HL-60/S4 (cell line): ENCODE measurements at regions not wholly inside any gene's neighbourhood (a gene's known extent, or its start where the extent isn't known, plus 50 kb on each side); places are given as distances from the start of the nearest gene placed in this dataset.
"Not testable (repeated sequence)": the region's sequence is repeated elsewhere in the genome, so short reads cannot be mapped to it uniquely, and the experiment has no call there.

Experiments used
- in situ Hi-C: fragments of 300-500 bp; cut with MboI; formaldehyde crosslinking; loops from 2 replicates; pipeline ENCODE4 v1.14.3; 2022; ENCODE audit warnings: low sequenced_read_pairs

DNA sequence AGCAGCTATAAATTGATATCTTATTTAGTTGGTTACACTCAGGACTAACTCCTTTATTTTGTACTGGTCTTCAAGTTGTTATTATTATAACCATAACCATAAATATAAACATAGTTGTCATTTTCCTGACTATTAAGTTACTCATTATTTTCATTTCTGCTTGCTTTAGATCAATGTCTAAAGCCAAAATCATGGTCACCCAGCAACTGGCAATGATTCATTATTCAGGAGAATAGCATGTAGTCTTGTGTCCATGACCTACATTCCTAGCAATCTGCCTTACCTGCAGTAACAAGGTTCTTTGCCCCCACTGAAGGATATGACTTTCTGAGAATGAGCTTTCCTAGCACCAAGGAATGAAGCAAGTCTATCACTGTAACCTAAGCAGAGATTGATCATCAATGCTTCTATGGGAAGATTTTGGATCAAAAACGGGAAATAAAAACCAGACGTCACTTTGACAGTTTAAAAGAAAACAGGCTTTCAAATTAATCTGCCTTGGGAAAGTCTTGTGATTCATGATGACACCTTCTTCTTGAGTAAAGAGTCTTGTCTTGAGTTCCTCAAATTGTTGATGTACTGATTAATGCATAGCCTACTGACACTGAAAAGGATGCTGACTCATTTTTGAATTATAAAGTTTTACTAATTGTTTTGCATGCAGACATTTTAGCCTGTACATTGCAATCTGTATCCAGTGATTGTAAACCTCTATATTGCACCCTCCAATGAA is 203.3 kb upstream of the IVNS1ABP start:
- in situ Hi-C loops, result no loop called here

DNA sequence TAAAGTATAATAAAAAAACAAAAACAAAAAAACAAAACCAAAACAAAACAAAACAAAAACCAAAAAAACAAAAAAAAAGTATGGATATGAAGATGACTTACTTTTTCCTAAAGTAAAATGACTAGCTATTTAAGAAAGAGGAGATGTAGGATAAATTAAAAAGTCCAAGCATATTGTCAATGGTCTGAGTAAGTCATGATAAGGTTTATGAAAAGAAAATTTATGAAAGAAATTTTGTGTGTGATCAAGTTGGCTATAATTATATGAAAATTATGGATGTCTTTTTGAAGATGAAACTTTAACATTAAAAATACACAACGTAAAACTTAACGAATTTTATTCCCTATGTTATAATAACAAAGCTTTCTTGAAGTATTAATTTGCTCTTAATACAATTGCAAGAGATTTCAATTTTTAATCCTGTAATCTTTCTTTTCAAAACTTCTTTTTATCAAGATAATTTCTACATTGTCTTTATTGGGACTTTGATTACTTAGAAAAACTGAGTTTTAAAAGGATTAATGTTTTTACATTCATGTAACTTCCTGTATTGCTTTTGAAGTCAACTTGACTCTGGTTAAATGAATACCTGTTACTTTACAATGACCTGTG is 200.9 kb upstream of the IVNS1ABP start:
- in situ Hi-C loops, result no loop called here

DNA sequence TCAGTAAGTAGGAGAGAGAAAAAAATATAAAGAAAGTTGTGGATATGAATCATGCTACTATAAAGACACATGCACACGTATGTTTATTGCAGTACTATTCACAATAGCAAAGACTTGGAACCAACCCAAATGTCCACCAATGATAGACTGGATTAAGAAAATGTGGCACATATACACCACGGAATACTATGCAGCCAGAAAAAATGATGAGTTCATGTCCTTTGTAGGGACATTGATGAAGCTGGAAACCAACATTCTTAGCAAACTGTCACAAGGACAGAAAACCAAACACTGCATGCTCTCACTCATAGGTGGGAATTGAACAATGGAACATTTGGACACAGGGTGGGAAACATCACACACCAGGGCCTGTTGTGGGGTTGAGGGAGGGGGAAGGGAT is 200.3 kb upstream of the IVNS1ABP start:
- in situ Hi-C loops, result not testable (repeated sequence)

DNA sequence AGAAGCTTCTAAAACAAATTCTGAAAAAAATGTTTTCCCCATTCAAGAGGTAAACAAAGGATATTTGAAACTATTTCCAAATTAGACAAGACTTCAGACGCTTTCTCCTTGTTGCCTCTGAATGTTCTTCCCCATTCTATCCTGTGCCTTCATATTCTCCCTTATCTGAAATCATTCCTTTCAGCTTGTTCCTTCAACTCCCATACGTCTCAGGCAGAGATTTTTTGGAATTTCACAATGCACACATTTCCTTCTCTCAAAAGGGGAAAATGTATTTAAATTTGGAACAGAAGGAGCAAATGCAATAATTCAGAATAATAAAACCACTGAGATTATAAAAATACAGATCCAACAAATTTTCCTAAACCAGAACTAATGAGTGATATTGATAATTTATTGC is 198.7 kb upstream of the IVNS1ABP start:
- in situ Hi-C loops, result no loop called here

- in situ Hi-C loops, result no loop called here
Measured at GRCh38 chr1:185514311-185514710, 197.3 kb upstream of the IVNS1ABP start.

DNA sequence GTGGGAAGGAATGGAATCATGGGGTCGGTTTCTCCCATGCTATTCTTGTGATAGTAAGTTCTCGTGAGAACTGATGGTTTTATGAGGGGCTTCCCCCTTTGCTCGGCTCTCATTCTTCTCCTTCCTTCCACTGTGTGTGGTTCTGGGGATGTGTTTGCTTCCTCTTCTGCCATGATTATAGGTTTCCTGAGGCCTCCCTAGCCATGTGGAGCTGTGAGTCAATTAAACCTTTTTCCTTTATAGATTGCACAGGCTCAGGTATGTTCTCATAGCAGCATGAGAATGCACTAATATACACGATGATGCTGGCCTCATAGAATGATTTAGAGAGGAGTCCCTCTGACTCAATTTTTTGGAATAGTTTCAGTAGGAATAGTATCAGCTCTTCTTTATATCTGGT is 195.4 kb upstream of the IVNS1ABP start:
- in situ Hi-C loops, result no loop called here

- in situ Hi-C loops, result no loop called here
Measured at GRCh38 chr1:185501099-185501498, 184.1 kb upstream of the IVNS1ABP start.

DNA sequence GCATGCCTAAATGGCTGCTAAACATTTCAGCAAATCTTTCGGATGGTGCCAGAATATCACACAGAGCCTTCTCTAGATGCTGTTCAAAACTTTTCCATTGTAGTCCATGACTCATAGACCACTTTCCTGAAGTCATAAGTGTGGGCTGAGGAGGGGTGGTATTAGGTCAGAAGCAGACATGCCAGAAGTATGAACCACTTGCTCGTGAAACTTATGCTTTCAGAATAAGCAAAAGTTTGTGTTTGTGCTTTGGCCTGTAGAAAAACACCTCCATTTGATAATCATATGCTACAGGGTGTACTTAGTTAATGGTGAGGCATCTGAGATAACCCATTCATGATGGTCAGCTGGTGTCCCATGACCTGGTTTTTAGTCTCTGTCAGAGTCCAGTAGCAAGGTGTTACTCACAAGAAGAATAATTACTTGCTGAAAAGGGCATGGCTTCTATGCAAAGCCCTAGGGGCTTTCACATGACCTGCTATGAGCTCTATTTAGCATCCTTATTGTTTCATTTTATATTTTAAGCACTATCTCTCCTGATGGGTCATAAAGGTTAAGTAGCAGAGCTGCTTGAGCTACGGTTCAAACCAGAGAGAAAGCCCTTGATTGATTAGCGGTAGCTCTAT is 183.1 kb upstream of the IVNS1ABP start:
- in situ Hi-C loops, result no loop called here

- in situ Hi-C loops, result no loop called here
Measured at GRCh38 chr1:185498207-185498606, 181.2 kb upstream of the IVNS1ABP start.

DNA sequence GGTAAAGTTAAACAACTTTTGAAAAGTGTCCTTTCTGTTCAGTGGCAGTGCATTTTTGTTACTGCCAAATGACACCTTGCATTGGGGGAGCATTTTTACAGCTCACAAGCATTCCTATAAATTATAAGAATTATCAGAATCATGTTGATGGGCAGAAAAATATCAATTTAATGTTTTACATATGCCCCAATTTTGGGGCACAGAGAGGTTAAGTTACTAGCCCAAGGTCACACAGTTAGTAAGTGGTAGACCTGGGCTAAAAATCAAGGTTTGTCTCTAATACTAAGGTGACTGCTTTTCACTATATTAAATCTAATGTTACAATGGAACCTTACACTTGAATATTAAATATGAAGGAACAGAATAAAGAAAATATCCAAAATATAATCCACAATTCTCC is 180.1 kb upstream of the IVNS1ABP start:
- in situ Hi-C loops, result no loop called here

GRCh38 chr1:185495898-185496297 is 178.9 kb upstream of the IVNS1ABP start:
- in situ Hi-C loops, result no loop called here

DNA sequence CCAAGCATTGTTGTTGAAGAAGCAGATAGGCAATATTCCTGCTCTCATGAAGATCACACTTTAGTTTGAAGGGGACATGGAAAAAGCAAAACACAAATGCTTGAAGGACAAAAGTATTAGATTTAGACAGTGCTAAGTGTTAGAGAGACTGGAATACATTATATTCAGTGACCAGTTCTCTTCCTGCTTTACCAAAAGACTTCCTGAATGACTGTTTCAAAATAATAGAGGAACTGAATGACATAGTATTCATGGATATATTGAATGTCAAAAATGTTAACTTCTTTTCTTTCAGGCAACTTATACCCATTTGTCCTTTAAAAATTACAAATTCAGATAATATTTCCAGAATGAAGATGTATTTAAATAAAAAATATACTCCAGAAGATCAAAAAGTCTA is 178.0 kb upstream of the IVNS1ABP start:
- in situ Hi-C loops, result no loop called here

GRCh38 chr1:185492089-185492825 is 175.2 kb upstream of the IVNS1ABP start:
- in situ Hi-C loops, result no loop called here

- in situ Hi-C loops, result no loop called here
Measured at GRCh38 chr1:185491604-185492003, 174.6 kb upstream of the IVNS1ABP start.

- in situ Hi-C loops, result no loop called here
Measured at GRCh38 chr1:185490924-185491323, 173.9 kb upstream of the IVNS1ABP start.

- in situ Hi-C loops, result no loop called here
Measured at GRCh38 chr1:185489406-185489805, 172.4 kb upstream of the IVNS1ABP start.

- in situ Hi-C loops, result no loop called here
Measured at GRCh38 chr1:185488808-185489207, 171.8 kb upstream of the IVNS1ABP start.

- in situ Hi-C loops, result no loop called here
Measured at GRCh38 chr1:185487936-185488335, 170.9 kb upstream of the IVNS1ABP start.

- in situ Hi-C loops, result no loop called here
Measured at GRCh38 chr1:185487026-185487425, 170.0 kb upstream of the IVNS1ABP start.

- in situ Hi-C loops, result no loop called here
Measured at GRCh38 chr1:185486346-185486745, 169.3 kb upstream of the IVNS1ABP start.

DNA sequence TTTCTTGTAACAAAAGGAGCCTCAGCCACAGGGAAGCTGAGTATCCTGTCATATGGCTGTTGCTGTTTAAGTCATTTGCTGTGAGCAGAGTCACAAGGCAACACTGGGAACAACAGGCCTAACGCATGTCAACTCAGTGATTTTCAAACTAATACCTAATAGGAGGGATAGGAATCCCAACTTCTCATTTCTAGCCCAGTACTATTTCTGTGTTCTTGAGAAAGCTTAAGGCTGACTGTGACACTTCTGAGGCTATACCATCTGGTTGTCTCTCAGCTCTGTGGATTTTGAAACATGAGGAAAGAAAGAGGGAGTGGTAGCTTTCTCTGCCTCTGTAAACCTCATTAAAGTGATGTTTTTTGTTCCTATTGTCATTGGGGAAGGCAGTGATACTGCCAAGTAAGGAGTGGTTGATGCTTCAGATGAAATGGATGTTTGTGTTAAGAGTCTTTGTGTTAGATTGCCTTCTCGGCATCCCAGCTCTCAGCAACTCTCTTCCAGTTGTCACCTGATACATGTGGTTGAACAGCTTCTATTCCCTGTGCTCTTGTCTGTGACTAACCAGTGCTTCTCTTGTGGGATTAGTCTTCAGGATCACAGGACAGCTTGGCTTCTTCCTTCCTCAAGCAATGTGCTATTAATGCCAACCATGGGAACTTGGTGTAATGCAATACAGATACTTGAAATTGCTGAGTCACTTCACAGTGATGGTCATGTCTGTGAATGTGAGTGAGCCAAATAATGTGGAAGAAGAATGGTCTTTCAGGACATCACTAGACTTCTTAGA is 166.8 kb upstream of the IVNS1ABP start:
- in situ Hi-C loops, result no loop called here
